ENCODE measurements at regions not wholly inside any gene's neighbourhood (a gene's known extent, or its start where the extent isn't known, plus 50 kb on each side); places are given as distances from the start of the nearest gene placed in this dataset.

- TF ChIP-seq CTCF (conservative IDR thresholded peaks at IDR 0.05 in 1 of 2, IDR thresholded peaks at IDR 0.05 in 1 of 2; ENCODE audit: extremely low read depth in 1 of 2, insufficient read depth in 1 of 2, low read depth in 1 of 2, low read length in 2 of 2) = no peak
- TF ChIP-seq EZH2 (IDR thresholded peaks at IDR 0.05; ENCODE audit: borderline replicate concordance, low read length) = no peak
Observed at GRCh38 chr16:65618333-65618732, 496.5 kb upstream of the CDH11 start.
